Astrocyte (in vitro differentiated cells and primary cell): ENCODE measurements at regions not wholly inside any gene's neighbourhood (a gene's known extent, or its start where the extent isn't known, plus 50 kb on each side); places are given as distances from the start of the nearest gene placed in this dataset.

Source experiments
- EZH2 ChIP-seq: IDR thresholded peaks from 2 replicates; pipeline ENCODE4 v1.6.1; 2012; ENCODE audit warnings: mild to moderate bottlenecking, low read length, inconsistent platforms; ENCODE audit not compliant: insufficient read depth
- TF ChIP-seq, protein P1 (sequence below): IDR thresholded peaks from 2 replicates; pipeline ENCODE4 v1.5.1; 2011; ENCODE audit warnings: low read depth, mild to moderate bottlenecking, inconsistent platforms, low read length, moderate library complexity; ENCODE audit not compliant: insufficient read depth

DNA sequence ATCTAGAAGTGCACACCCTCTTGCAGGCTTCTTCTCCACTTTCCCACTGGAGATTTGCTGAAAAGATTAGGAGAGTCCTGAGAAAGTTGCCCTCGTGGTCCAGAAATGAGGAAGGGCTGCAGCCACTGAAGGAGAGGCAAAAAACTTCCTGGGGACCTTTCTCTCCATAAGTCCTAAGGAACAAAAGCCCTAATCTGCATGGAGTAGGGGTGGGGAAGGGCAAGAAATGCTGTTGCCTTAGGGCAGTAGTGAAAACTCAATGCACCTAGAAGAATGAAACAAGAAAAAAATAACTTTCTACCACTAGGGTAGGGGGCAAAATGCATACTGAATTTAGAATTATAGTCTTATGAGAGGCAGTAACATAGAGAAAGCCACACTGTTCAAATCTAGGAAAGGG lies 1408.8 kb downstream of the PCDH19 start:
- TF ChIP-seq, protein P1, sequence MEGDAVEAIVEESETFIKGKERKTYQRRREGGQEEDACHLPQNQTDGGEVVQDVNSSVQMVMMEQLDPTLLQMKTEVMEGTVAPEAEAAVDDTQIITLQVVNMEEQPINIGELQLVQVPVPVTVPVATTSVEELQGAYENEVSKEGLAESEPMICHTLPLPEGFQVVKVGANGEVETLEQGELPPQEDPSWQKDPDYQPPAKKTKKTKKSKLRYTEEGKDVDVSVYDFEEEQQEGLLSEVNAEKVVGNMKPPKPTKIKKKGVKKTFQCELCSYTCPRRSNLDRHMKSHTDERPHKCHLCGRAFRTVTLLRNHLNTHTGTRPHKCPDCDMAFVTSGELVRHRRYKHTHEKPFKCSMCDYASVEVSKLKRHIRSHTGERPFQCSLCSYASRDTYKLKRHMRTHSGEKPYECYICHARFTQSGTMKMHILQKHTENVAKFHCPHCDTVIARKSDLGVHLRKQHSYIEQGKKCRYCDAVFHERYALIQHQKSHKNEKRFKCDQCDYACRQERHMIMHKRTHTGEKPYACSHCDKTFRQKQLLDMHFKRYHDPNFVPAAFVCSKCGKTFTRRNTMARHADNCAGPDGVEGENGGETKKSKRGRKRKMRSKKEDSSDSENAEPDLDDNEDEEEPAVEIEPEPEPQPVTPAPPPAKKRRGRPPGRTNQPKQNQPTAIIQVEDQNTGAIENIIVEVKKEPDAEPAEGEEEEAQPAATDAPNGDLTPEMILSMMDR: no peak
- TF ChIP-seq EZH2: no peak
